K562 (cell line): ENCODE measurements at regions not wholly inside any gene's neighbourhood (a gene's known extent, or its start where the extent isn't known, plus 50 kb on each side); places are given as distances from the start of the nearest gene placed in this dataset.

Source experiments
- MGA ChIP-seq: fragments of 450-650 bp; IDR thresholded peaks from 2 replicates; pipeline ENCODE4 v1.6.1; 2016; ENCODE audit warnings: mild to moderate bottlenecking, moderate library complexity
- PATZ1 ChIP-seq: fragments of 250-450 bp; sonication (Bioruptor Pico); IDR thresholded peaks from 2 replicates; pipeline ENCODE4 v1.5.0; 2020; ENCODE audit warnings: mild to moderate bottlenecking, borderline replicate concordance
- RCOR1 ChIP-seq, 2 experiments: IDR thresholded peaks; 2 replicates each; pipeline ENCODE4 v1.6.1; 2012; ENCODE audit warnings: low read depth in 2 of 2, low read length in 2 of 2, borderline replicate concordance in 1 of 2, improper control_type of control experiment in 1 of 2
- ZNF507 ChIP-seq: conservative IDR thresholded peaks from 2 replicates; pipeline ENCODE4 v1.6.1; 2017; ENCODE audit warnings: missing genetic modification characterization, missing compliant biosample characterization

- no peak for TF ChIP-seq MGA
- TF ChIP-seq PATZ1 = no peak
- no peak for TF ChIP-seq RCOR1 (IDR thresholded peaks at IDR 0.05; ENCODE audit: borderline replicate concordance in 1 of 2, low read depth in 2 of 2, low read length in 2 of 2)
- TF ChIP-seq ZNF507 = no peak
Measured at GRCh38 chr14:58815161-58815701, 177.5 kb downstream of the DACT1 start (continued).
